A673 (cell line): ENCODE measurements at regions not wholly inside any gene's neighbourhood (a gene's known extent, or its start where the extent isn't known, plus 50 kb on each side); places are given as distances from the start of the nearest gene placed in this dataset.

Source experiments
- BruUV-seq: library from RNA; stranded (reverse); fragments of 400-500 nt; replicated peaks from 2 replicates; lab custom pipeline; 2021; lab: Mats Ljungman, UMichigan
- CTCF ChIA-PET: fragments of 300-600 bp; sonication (Branson Sonifier 250); formaldehyde crosslinking; loops from one replicate; lab custom pipeline; 2022; ENCODE audit warnings: antibody characterized with exemption; lab: Charles Lee
- POLR2A ChIA-PET: fragments of 300-600 bp; sonication (Branson Sonifier 250); formaldehyde crosslinking; loops from one replicate; lab custom pipeline; 2022; ENCODE audit warnings: antibody characterized with exemption; ENCODE audit not compliant: low non-redundant PET; lab: Charles Lee
- DNase-seq: peaks from one replicate; pipeline ENCODE4 v3.0.0-alpha.2; 2015; ENCODE audit warnings: low spot score
- H3K27ac ChIP-seq: fragments of 200-600 bp; sonication (generic); 2 replicates; pipeline ENCODE4 v1.5.1; 2016; ENCODE audit warnings: mixed run types, low read depth, mild to moderate bottlenecking, mixed read lengths, antibody characterized with exemption, low read length; ENCODE audit not compliant: poor library complexity, severe bottlenecking
- H3K27me3 ChIP-seq: fragments of 200-600 bp; sonication (generic); replicated peaks from 2 replicates; pipeline ENCODE4 v1.6.1; 2017; ENCODE audit warnings: mixed run types, low read depth, mild to moderate bottlenecking, mixed read lengths, antibody characterized with exemption, low read length; ENCODE audit not compliant: insufficient read depth, poor library complexity
- H3K36me3 ChIP-seq: fragments of 200-600 bp; sonication (generic); 2 replicates; pipeline ENCODE4 v1.6.1; 2016; ENCODE audit warnings: mixed run types, mild to moderate bottlenecking, mixed read lengths, antibody characterized with exemption, low read length; ENCODE audit not compliant: insufficient read depth, poor library complexity, severe bottlenecking
- H3K4me1 ChIP-seq: fragments of 200-600 bp; sonication (generic); 2 replicates; pipeline ENCODE4 v1.6.1; 2017; ENCODE audit warnings: mixed run types, mild to moderate bottlenecking, mixed read lengths, antibody characterized with exemption, low read length; ENCODE audit not compliant: insufficient read depth, poor library complexity, severe bottlenecking
- H3K4me3 ChIP-seq: fragments of 200-600 bp; sonication (generic); 2 replicates; pipeline ENCODE4 v1.5.1; 2016; ENCODE audit warnings: low read depth, mixed run types, mild to moderate bottlenecking, mixed read lengths, low read length; ENCODE audit not compliant: poor library complexity, severe bottlenecking
- H3K9me3 ChIP-seq: fragments of 200-600 bp; sonication (generic); 2 replicates; pipeline ENCODE4 v1.6.1; 2016; ENCODE audit warnings: mixed run types, low read depth, mild to moderate bottlenecking, mixed read lengths, antibody characterized with exemption, low read length; ENCODE audit not compliant: poor library complexity, severe bottlenecking
- CTCF ChIP-seq: fragments of 300-800, 200-600 bp; sonication (generic); conservative IDR thresholded peaks from 2 replicates; pipeline ENCODE4 v1.5.1; 2017; ENCODE audit warnings: low read depth, mild to moderate bottlenecking, antibody characterized with exemption, low read length, moderate library complexity, mixed read lengths
- EZH2 ChIP-seq: fragments of 200-600 bp; sonication (generic); IDR thresholded peaks from 2 replicates; pipeline ENCODE4 v1.6.1; 2017; ENCODE audit warnings: borderline replicate concordance, low read depth, mild to moderate bottlenecking, mixed read lengths, antibody characterized with exemption, low read length; ENCODE audit not compliant: poor library complexity, severe bottlenecking
- intact Hi-C: fragments of 100-400 bp; cut with micrococcal nuclease; formaldehyde crosslinking; loops from one replicate; pipeline ENCODE4 v1.10.0; 2022; ENCODE audit not compliant: unreplicated experiment

GRCh38 chr22:49325531-49326395, 501.9 kb downstream of the BRD1 start:
- POLR2A ChIA-PET: no interaction called here
- no peaks in the 10 kb centered on the region for H3K27me3 ChIP-seq
- intact Hi-C loops: no loop called here
- H3K36me3 ChIP-seq: no peaks in the 10 kb centered on the region
- peaks cover 7% of the 10 kb centered on the region for H3K9me3 ChIP-seq
- no peaks in the 10 kb centered on the region for H3K4me1 ChIP-seq
- BruUV-seq: no TSS peak
- H3K4me3 ChIP-seq: no peak overlapping the region
- CTCF ChIA-PET: no interaction called here
- no peak overlapping the region for H3K27ac ChIP-seq
- DNase-seq: no peak
- TF ChIP-seq CTCF (no peak), EZH2 (no peak)

- CTCF ChIA-PET: no interaction called here
These were observed 502.9 kb downstream of the BRD1 start for GRCh38 chr22:49324527-49325491.

More at GRCh38 chr22:49324527-49325491, 502.9 kb downstream of the BRD1 start:
- Histone ChIP-seq H3K4me1 (no peaks in the 10 kb centered on the region), H3K4me3 (no peak overlapping the region), H3K9me3 (peaks cover 7% of the 10 kb centered on the region), H3K36me3 (no peaks in the 10 kb centered on the region), H3K27ac (no peak overlapping the region), H3K27me3 (no peaks in the 10 kb centered on the region)
- BruUV-seq: no TSS peak
- TF ChIP-seq EZH2 (no peak), CTCF (no peak)
- DNase-seq: no peak
- POLR2A ChIA-PET: no interaction called here
- intact Hi-C loops: no loop called here
